ENCODE measurements at regions not wholly inside any gene's neighbourhood (a gene's known extent, or its start where the extent isn't known, plus 50 kb on each side); places are given as distances from the start of the nearest gene placed in this dataset.

- Histone ChIP-seq H3K27ac (no peak overlapping the region), H3K9me3 (ENCODE audit: low read depth) (no peaks in the 10 kb centered on the region), H3F3A (ENCODE audit: low read depth) (no peaks in the 10 kb centered on the region), H3K4me3 (no peak overlapping the region), H3K9ac (no peak overlapping the region), H3K4me1 (peaks cover 6% of the 10 kb centered on the region), H4K20me1 (ENCODE audit: low read depth) (no peaks in the 10 kb centered on the region), H3K79me2 (ENCODE audit: low read depth) (no peaks in the 10 kb centered on the region), H3K27me3 (no peaks in the 10 kb centered on the region), H2AFZ (replicated peaks) (peak overlapping the region; percentile 46), H3K4me2 (no peak overlapping the region), H3K36me3 (no peaks in the 10 kb centered on the region)
- Mint-ChIP-seq H3K36me3 (no peaks in the 10 kb centered on the region), H3K27ac (no peak overlapping the region), H3K4me1 (peaks cover 33% of the 10 kb centered on the region), H3K4me3 (no peak overlapping the region), H3K9me3 (no peaks in the 10 kb centered on the region), H3K27me3 (ENCODE audit: insufficient read depth, low read depth) (peaks cover 6% of the 10 kb centered on the region)
- TF ChIP-seq EZH2phosphoT487 (IDR thresholded peaks at IDR 0.05): no peak
- TF ChIP-seq CTCF (IDR thresholded peaks at IDR 0.05): no peak
- no peak for TF ChIP-seq EZH2 (IDR thresholded peaks at IDR 0.05)
- DNase-seq (ENCODE audit: low spot score): no peak
These were observed 443.1 kb downstream of the TTLL7 start for GRCh38 chr1:83555871-83556270.

GRCh38 chr1:83554174-83554573, 444.8 kb downstream of the TTLL7 start:
- Histone ChIP-seq H3F3A (ENCODE audit: low read depth) (no peaks in the 10 kb centered on the region), H3K36me3 (no peaks in the 10 kb centered on the region), H3K4me2 (no peak overlapping the region), H3K9ac (no peak overlapping the region), H3K4me1 (peaks cover 6% of the 10 kb centered on the region), H3K27ac (no peak overlapping the region), H3K79me2 (ENCODE audit: low read depth) (no peaks in the 10 kb centered on the region), H2AFZ (replicated peaks) (no peak overlapping the region), H3K27me3 (no peaks in the 10 kb centered on the region), H3K9me3 (ENCODE audit: low read depth) (no peaks in the 10 kb centered on the region), H3K4me3 (no peak overlapping the region), H4K20me1 (ENCODE audit: low read depth) (no peaks in the 10 kb centered on the region)
- TF ChIP-seq CTCF (IDR thresholded peaks at IDR 0.05) (no peak), EZH2phosphoT487 (IDR thresholded peaks at IDR 0.05) (no peak), EZH2 (IDR thresholded peaks at IDR 0.05) (no peak)
- H3K27me3 Mint-ChIP-seq (ENCODE audit: insufficient read depth, low read depth): peaks cover 6% of the 10 kb centered on the region
- no peak overlapping the region for H3K27ac Mint-ChIP-seq
- H3K36me3 Mint-ChIP-seq: no peaks in the 10 kb centered on the region
- DNase-seq (ENCODE audit: low spot score): peak; percentile 14
- H3K4me3 Mint-ChIP-seq: no peak overlapping the region
- peaks cover 28% of the 10 kb centered on the region for H3K4me1 Mint-ChIP-seq
- H3K9me3 Mint-ChIP-seq: no peaks in the 10 kb centered on the region

GRCh38 chr1:83552820-83553219, 446.1 kb downstream of the TTLL7 start:
- Histone ChIP-seq H3K4me1 (peaks cover 6% of the 10 kb centered on the region), H3K9me3 (ENCODE audit: low read depth) (no peaks in the 10 kb centered on the region), H3K4me3 (no peak overlapping the region), H3F3A (ENCODE audit: low read depth) (no peaks in the 10 kb centered on the region), H3K27ac (no peak overlapping the region), H3K36me3 (no peaks in the 10 kb centered on the region), H3K4me2 (no peak overlapping the region), H3K9ac (no peak overlapping the region), H3K27me3 (no peaks in the 10 kb centered on the region), H2AFZ (replicated peaks) (no peak overlapping the region), H3K79me2 (ENCODE audit: low read depth) (no peaks in the 10 kb centered on the region), H4K20me1 (ENCODE audit: low read depth) (no peaks in the 10 kb centered on the region)
- no peaks in the 10 kb centered on the region for H3K36me3 Mint-ChIP-seq
- H3K4me1 Mint-ChIP-seq: peaks cover 25% of the 10 kb centered on the region
- TF ChIP-seq EZH2 (IDR thresholded peaks at IDR 0.05): no peak
- TF ChIP-seq EZH2phosphoT487 (IDR thresholded peaks at IDR 0.05): no peak
- TF ChIP-seq CTCF (IDR thresholded peaks at IDR 0.05): no peak
- H3K27ac Mint-ChIP-seq: no peak overlapping the region
- no peak for DNase-seq (ENCODE audit: low spot score)
- H3K4me3 Mint-ChIP-seq: no peak overlapping the region
- peaks cover 1% of the 10 kb centered on the region for H3K9me3 Mint-ChIP-seq
- peaks cover 6% of the 10 kb centered on the region for H3K27me3 Mint-ChIP-seq (ENCODE audit: insufficient read depth, low read depth)
